Transverse colon (tissue), 4 donors: ENCODE measurements at regions not wholly inside any gene's neighbourhood (a gene's known extent, or its start where the extent isn't known, plus 50 kb on each side); places are given as distances from the start of the nearest gene placed in this dataset.

ENCODE experiments used
- DNase-seq: peaks from one replicate; pipeline ENCODE4 v3.0.0-alpha.2; 2019
- H3K27ac ChIP-seq, 4 donors: fragments of 200-600 bp; sonication (generic); 2 replicates each; pipeline ENCODE4 v1.5.1; 2016 to 2018; ENCODE audit warnings: inconsistent platforms in 4 of 4
- H3K27me3 ChIP-seq: fragments of 200-600 bp; sonication (generic); 2 replicates; pipeline ENCODE4 v1.5.1; 2017; ENCODE audit warnings: inconsistent platforms
- H3K36me3 ChIP-seq, 4 donors: fragments of 200-600 bp; sonication (generic); 2 replicates each; pipeline ENCODE4 v1.5.1; 2017 to 2019; ENCODE audit warnings: inconsistent platforms in 4 of 4
- H3K4me1 ChIP-seq, 4 donors: fragments of 200-600 bp; sonication (generic); 2 replicates each; pipeline ENCODE4 v1.5.1; 2017 to 2020; ENCODE audit warnings: inconsistent platforms in 4 of 4
- H3K4me3 ChIP-seq, 4 donors: fragments of 200-600 bp; sonication (generic); 1 replicate in 1 of 4; 2 replicates in 3 of 4; pipeline versions ENCODE4 v1.5.1 to v1.6.1; 2017 to 2019; ENCODE audit warnings: inconsistent platforms in 4 of 4
- H3K9me3 ChIP-seq, 2 donors: fragments of 200-600 bp; sonication (generic); 2 replicates each; pipeline ENCODE4 v1.5.1; 2017 to 2019; ENCODE audit warnings: inconsistent platforms in 2 of 2
- CTCF ChIP-seq, 5 experiments: fragments of 200-600 bp in 3 of 5; fragments of 450-650 bp in 2 of 5; sonication (generic) in 3 of 5; IDR thresholded peaks; 1 replicate in 2 of 5; 2 replicates in 3 of 5; pipeline ENCODE4 v1.5.1; 2016 to 2017; ENCODE audit warnings: antibody characterized with exemption in 5 of 5, inconsistent platforms in 3 of 5, mild to moderate bottlenecking in 2 of 5, moderate library complexity in 1 of 5
- EP300 ChIP-seq: sonication (generic); formaldehyde crosslinking; IDR thresholded peaks from one replicate; pipeline ENCODE4 v1.6.1; 2017; ENCODE audit warnings: antibody characterized with exemption, low read depth
- POLR2A ChIP-seq: fragments of 450-650 bp; IDR thresholded peaks from one replicate; pipeline ENCODE4 v1.6.1; 2016; ENCODE audit warnings: antibody characterized with exemption, mild to moderate bottlenecking, moderate library complexity
- POLR2AphosphoS5 ChIP-seq, 3 donors: sonication (generic); formaldehyde crosslinking; IDR thresholded peaks; one replicate each; pipeline ENCODE4 v1.6.1; 2016; ENCODE audit warnings: antibody characterized with exemption in 3 of 3
- WGBS, 2 donors: methylation state at CpG; one replicate each; pipeline ENCODE4 v1.1.5; 2018; ENCODE audit warnings: low coverage in 1 of 2; 5-methylcytosine and 5-hydroxymethylcytosine counted together
- in situ Hi-C, 4 donors: fragments of 200-750 bp; cut with MboI; loops; one replicate each; pipeline versions ENCODE4 v1.15.0 to v1.15.1; 2017; ENCODE audit warnings: low sequenced_read_pairs in 3 of 4, low pct_ligation_motif_present in 1 of 4, low pct_unique_long_range_greater_than_20kb in 1 of 4
- intact Hi-C: fragments of 100-400 bp; cut with DNase I; formaldehyde crosslinking; loops from one replicate; pipeline ENCODE4 v1.15.1; 2023; ENCODE audit warnings: low total_unique reads

GRCh38 chr9:28620661-28621060, 1047.4 kb upstream of the C9orf72 start:
- H3K4me1 ChIP-seq, result no peaks in the 10 kb centered on the region
- no peaks in the 10 kb centered on the region for H3K27me3 ChIP-seq
- no peak for DNase-seq
- TF ChIP-seq CTCF (IDR thresholded peaks at IDR 0.05) (no peak), POLR2AphosphoS5 (IDR thresholded peaks at IDR 0.05) (no peak), POLR2A (no peak)
- intact Hi-C loops, result loop anchor here (5.0 kb wide), 1 partner anchor 708 kb away; no protein-coding TSS in a partner anchor
- 69% methylated on average over 2 of the region's 2 CpGs; no CpG with 5 or more reads in 1 of the 2 donors for WGBS, 2 donors
- H3K36me3 ChIP-seq, result no peaks in the 10 kb centered on the region
- H3K9me3 ChIP-seq, result no peaks in the 10 kb centered on the region
- H3K4me3 ChIP-seq, result no peak overlapping the region
- in situ Hi-C loops, result no loop called here
- no peak overlapping the region for H3K27ac ChIP-seq

GRCh38 chr9:28624771-28625170, 1051.5 kb upstream of the C9orf72 start:
- in situ Hi-C loops (no loop called here), intact Hi-C loops (loop anchor here (5.0 kb wide), 1 partner anchor 712 kb away; no protein-coding TSS in a partner anchor)
- Histone ChIP-seq H3K4me1 (no peaks in the 10 kb centered on the region), H3K9me3 (no peaks in the 10 kb centered on the region), H3K27ac (no peak overlapping the region), H3K27me3 (no peaks in the 10 kb centered on the region), H3K4me3 (no peak overlapping the region), H3K36me3 (no peaks in the 10 kb centered on the region)
- 67% methylated on average over 1 of the region's 1 CpG; no CpG with 5 or more reads in 1 of the 2 donors for WGBS, 2 donors
- no peak for TF ChIP-seq POLR2A
- TF ChIP-seq CTCF (IDR thresholded peaks at IDR 0.05), result no peak
- TF ChIP-seq EP300, result no peak
- no peak for TF ChIP-seq POLR2AphosphoS5 (IDR thresholded peaks at IDR 0.05)
- no peak for DNase-seq

GRCh38 chr9:28628031-28628430, 1054.8 kb upstream of the C9orf72 start:
- no peak overlapping the region for H3K27ac ChIP-seq
- H3K4me3 ChIP-seq, result no peak overlapping the region
- intact Hi-C loops (no loop called here), in situ Hi-C loops (no loop called here)
- no peak for TF ChIP-seq CTCF (IDR thresholded peaks at IDR 0.05)
- TF ChIP-seq POLR2A, result no peak
- no peak for TF ChIP-seq POLR2AphosphoS5 (IDR thresholded peaks at IDR 0.05)
- TF ChIP-seq EP300, result no peak
- H3K9me3 ChIP-seq, result no peaks in the 10 kb centered on the region
- no peaks in the 10 kb centered on the region for H3K36me3 ChIP-seq
- no peak for DNase-seq
- WGBS, 2 donors, result 0 to 27% methylated on average over 1 of the region's 1 CpG
- no peaks in the 10 kb centered on the region for H3K4me1 ChIP-seq
- no peaks in the 10 kb centered on the region for H3K27me3 ChIP-seq

- Histone ChIP-seq H3K9me3 (no peaks in the 10 kb centered on the region), H3K27ac (no peak overlapping the region), H3K4me1 (no peaks in the 10 kb centered on the region), H3K27me3 (no peaks in the 10 kb centered on the region), H3K36me3 (no peaks in the 10 kb centered on the region), H3K4me3 (no peak overlapping the region)
- DNase-seq, result no peak
- no peak for TF ChIP-seq EP300
- no peak for TF ChIP-seq POLR2AphosphoS5 (IDR thresholded peaks at IDR 0.05)
- TF ChIP-seq POLR2A, result no peak
- TF ChIP-seq CTCF (IDR thresholded peaks at IDR 0.05), result no peak
- WGBS, 2 donors, result 88 to 91% methylated on average over 3 of the region's 3 CpGs
- in situ Hi-C loops, result no loop called here
- intact Hi-C loops, result no loop called here
Measured at GRCh38 chr9:28648723-28649122, 1075.4 kb upstream of the C9orf72 start.
